ENCODE measurements at regions not wholly inside any gene's neighbourhood (a gene's known extent, or its start where the extent isn't known, plus 50 kb on each side); places are given as distances from the start of the nearest gene placed in this dataset.

GRCh38 chr7:115708013-115708341 is 322.6 kb downstream of the TFEC start:
- DNase-seq (ENCODE audit: low read depth) (no peak), FAIRE-seq (peak; percentile 7)
- no peak overlapping the region for H3K4me3 ChIP-seq (ENCODE audit: low read depth, low read length)
- H3K36me3 ChIP-seq (ENCODE audit: control insufficient read depth, insufficient read depth, low read length), result no peaks in the 10 kb centered on the region
- H3K27me3 ChIP-seq (ENCODE audit: control insufficient read depth, insufficient read depth, low read length), result no peaks in the 10 kb centered on the region
- TF ChIP-seq CTCF (IDR thresholded peaks at IDR 0.05; ENCODE audit: insufficient read depth, low read length, severe bottlenecking), result no peak

- H3K36me3 ChIP-seq (ENCODE audit: control insufficient read depth, insufficient read depth, low read length), result no peaks in the 10 kb centered on the region
- H3K27me3 ChIP-seq (ENCODE audit: control insufficient read depth, insufficient read depth, low read length), result no peaks in the 10 kb centered on the region
- H3K4me3 ChIP-seq (ENCODE audit: low read depth, low read length), result no peak overlapping the region
- DNase-seq (ENCODE audit: low read depth) (peak; percentile 42), FAIRE-seq (no peak)
- peak; percentile 59 for TF ChIP-seq CTCF (IDR thresholded peaks at IDR 0.05; ENCODE audit: insufficient read depth, low read length, severe bottlenecking)
Observed at GRCh38 chr7:115707258-115708012, 323.1 kb downstream of the TFEC start.

- Histone ChIP-seq H3K4me3 (ENCODE audit: low read depth, low read length) (no peak overlapping the region), H3K36me3 (ENCODE audit: control insufficient read depth, insufficient read depth, low read length) (no peaks in the 10 kb centered on the region), H3K27me3 (ENCODE audit: control insufficient read depth, insufficient read depth, low read length) (no peaks in the 10 kb centered on the region)
- TF ChIP-seq CTCF (IDR thresholded peaks at IDR 0.05; ENCODE audit: insufficient read depth, low read length, severe bottlenecking), result no peak
- FAIRE-seq (no peak), DNase-seq (ENCODE audit: low read depth) (no peak)
Observed at GRCh38 chr7:115704884-115705283, 325.7 kb downstream of the TFEC start.

GRCh38 chr7:115701141-115701540 is 329.4 kb downstream of the TFEC start:
- H3K4me3 ChIP-seq (ENCODE audit: low read depth, low read length), result no peak overlapping the region
- H3K36me3 ChIP-seq (ENCODE audit: control insufficient read depth, insufficient read depth, low read length), result no peaks in the 10 kb centered on the region
- H3K27me3 ChIP-seq (ENCODE audit: control insufficient read depth, insufficient read depth, low read length), result no peaks in the 10 kb centered on the region
- DNase-seq (ENCODE audit: low read depth), result no peak
- FAIRE-seq, result no peak
- no peak for TF ChIP-seq CTCF (IDR thresholded peaks at IDR 0.05; ENCODE audit: insufficient read depth, low read length, severe bottlenecking)

GRCh38 chr7:115694424-115694823 is 336.1 kb downstream of the TFEC start:
- Histone ChIP-seq H3K27me3 (ENCODE audit: control insufficient read depth, insufficient read depth, low read length) (no peaks in the 10 kb centered on the region), H3K36me3 (ENCODE audit: control insufficient read depth, insufficient read depth, low read length) (no peaks in the 10 kb centered on the region), H3K4me3 (ENCODE audit: low read depth, low read length) (no peak overlapping the region)
- TF ChIP-seq CTCF (IDR thresholded peaks at IDR 0.05; ENCODE audit: insufficient read depth, low read length, severe bottlenecking), result no peak
- FAIRE-seq (no peak), DNase-seq (ENCODE audit: low read depth) (no peak)

GRCh38 chr7:115693779-115694178 is 336.8 kb downstream of the TFEC start:
- Histone ChIP-seq H3K36me3 (ENCODE audit: control insufficient read depth, insufficient read depth, low read length) (no peaks in the 10 kb centered on the region), H3K4me3 (ENCODE audit: low read depth, low read length) (no peak overlapping the region), H3K27me3 (ENCODE audit: control insufficient read depth, insufficient read depth, low read length) (no peaks in the 10 kb centered on the region)
- no peak for DNase-seq (ENCODE audit: low read depth)
- TF ChIP-seq CTCF (IDR thresholded peaks at IDR 0.05; ENCODE audit: insufficient read depth, low read length, severe bottlenecking), result no peak
- no peak for FAIRE-seq
